Gastroesophageal sphincter (tissue), 3 donors: ENCODE measurements at regions not wholly inside any gene's neighbourhood (a gene's known extent, or its start where the extent isn't known, plus 50 kb on each side); places are given as distances from the start of the nearest gene placed in this dataset.

ENCODE experiments used
- EP300 ChIP-seq: sonication (generic); formaldehyde crosslinking; IDR thresholded peaks from one replicate; pipeline ENCODE4 v1.6.1; 2017; ENCODE audit warnings: antibody characterized with exemption, mild to moderate bottlenecking
- POLR2AphosphoS5 ChIP-seq: sonication (generic); formaldehyde crosslinking; IDR thresholded peaks from one replicate; pipeline ENCODE4 v1.6.1; 2017; ENCODE audit warnings: antibody characterized with exemption
- TF ChIP-seq, protein P1 (sequence below), 4 experiments: fragments of 200-600 bp in 2 of 4; fragments of 450-650 bp in 2 of 4; sonication (generic) in 1 of 4; IDR thresholded peaks; one replicate each; pipeline ENCODE4 v1.5.1; 2017 to 2019; ENCODE audit warnings: antibody characterized with exemption in 4 of 4, mild to moderate bottlenecking in 2 of 4, moderate library complexity in 2 of 4

DNA sequence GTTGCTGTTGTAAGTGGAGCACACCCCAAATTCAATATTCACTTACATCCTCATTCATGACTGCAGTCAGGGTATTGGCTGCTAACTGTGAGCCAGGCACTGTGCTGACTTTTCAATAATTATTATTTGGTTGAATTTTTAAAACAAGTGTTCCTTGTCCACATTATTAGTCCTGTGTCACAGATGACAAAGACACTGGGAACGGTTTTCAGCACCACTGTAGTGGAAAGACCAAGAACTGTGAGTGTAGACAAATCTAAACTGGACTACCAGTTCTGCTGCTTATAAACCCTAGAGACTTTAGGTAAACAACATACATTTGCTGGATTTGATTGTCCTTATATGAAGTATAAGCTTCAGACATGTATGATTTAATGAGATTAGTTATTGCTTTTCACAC is 197.7 kb upstream of the ROBO2 start:
- no peak for TF ChIP-seq POLR2AphosphoS5
- TF ChIP-seq, protein P1, sequence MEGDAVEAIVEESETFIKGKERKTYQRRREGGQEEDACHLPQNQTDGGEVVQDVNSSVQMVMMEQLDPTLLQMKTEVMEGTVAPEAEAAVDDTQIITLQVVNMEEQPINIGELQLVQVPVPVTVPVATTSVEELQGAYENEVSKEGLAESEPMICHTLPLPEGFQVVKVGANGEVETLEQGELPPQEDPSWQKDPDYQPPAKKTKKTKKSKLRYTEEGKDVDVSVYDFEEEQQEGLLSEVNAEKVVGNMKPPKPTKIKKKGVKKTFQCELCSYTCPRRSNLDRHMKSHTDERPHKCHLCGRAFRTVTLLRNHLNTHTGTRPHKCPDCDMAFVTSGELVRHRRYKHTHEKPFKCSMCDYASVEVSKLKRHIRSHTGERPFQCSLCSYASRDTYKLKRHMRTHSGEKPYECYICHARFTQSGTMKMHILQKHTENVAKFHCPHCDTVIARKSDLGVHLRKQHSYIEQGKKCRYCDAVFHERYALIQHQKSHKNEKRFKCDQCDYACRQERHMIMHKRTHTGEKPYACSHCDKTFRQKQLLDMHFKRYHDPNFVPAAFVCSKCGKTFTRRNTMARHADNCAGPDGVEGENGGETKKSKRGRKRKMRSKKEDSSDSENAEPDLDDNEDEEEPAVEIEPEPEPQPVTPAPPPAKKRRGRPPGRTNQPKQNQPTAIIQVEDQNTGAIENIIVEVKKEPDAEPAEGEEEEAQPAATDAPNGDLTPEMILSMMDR (IDR thresholded peaks at IDR 0.05) = no peak
- TF ChIP-seq EP300 = no peak
